ENCODE measurements at regions not wholly inside any gene's neighbourhood (a gene's known extent, or its start where the extent isn't known, plus 50 kb on each side); places are given as distances from the start of the nearest gene placed in this dataset.
"Not testable (repeated sequence)": the region's sequence is repeated elsewhere in the genome, so short reads cannot be mapped to it uniquely, and the experiment has no call there.

DNA sequence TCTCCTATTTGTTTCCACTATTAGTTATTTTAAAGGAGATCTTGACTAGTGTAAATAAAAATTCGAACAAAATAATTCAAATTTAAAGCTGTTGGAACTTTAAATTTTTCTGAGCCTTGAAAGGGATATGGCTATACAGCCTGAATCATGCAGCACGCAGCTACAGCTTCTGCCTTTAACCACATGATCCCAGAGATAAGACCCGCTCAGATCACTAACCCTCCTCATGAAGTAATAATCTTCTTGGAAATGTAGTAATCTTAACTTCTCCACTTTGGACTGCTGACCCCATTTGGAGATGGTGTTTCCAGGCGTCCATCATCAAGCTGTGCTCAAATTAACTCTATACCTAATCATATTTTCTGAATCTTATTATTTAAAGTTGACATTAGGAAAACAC lies 336.6 kb downstream of the DSC3 start:
- DNase-seq (ENCODE audit: low read depth), result no peak

DNA sequence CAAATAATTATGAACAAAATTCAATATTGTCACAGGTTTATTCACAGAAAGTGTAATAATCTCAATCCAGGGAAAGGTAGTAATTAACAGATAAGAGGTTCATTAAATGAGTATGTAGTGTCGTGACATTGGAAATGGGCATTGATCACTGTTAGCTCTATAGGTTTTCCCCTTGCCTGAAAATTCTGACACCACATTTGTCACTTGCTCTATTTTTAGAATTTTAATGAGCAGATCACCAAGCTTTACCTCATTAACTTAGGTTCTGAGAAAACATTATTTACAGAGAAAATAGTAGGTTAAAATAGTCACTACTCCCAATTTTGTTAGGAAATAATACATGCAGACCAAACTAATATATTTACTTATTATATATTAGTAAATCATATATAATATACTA lies 344.0 kb downstream of the DSC3 start:
- no peak for DNase-seq (ENCODE audit: low read depth)

DNA sequence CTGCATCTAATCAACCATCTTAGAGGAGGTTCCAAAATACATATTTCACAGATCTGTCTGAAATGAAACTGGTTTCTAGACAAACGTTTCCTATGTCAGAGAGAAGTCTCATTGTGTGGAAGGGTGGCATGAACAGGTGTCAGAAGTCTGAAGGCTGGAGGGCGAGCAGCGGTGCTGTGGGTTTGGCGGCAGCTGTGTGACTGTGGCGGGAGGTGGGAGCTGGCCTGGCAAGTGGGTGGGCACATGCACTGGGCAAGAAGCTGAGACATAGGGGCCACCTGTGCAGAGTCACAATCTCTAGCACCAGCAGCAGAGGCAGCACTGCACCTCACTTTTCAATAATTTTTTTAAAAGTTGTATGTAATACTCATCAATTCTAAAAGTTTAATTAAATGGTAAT lies 346.3 kb downstream of the DSC3 start:
- DNase-seq (ENCODE audit: low read depth), result no peak

DNA sequence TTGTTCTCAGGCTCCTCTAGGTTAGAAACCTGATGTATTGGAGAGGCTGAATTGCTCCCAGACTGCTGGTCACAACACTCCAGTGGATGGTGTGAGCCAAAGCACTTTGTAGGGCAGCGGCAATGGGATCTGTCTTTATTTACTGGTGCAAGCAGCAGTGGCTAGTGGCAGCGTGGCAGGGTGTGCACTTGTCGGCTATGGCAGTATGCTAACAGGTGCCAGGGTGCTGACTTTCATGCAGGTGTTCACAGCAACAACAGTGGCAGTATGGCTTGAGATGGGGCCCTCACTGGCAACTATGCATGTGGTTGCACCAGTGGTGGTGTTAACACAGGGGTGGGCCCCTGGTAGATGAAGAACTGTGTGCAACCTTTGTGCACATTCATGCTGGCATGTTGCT lies 347.8 kb downstream of the DSC3 start:
- DNase-seq (ENCODE audit: low read depth), result no peak

DNA sequence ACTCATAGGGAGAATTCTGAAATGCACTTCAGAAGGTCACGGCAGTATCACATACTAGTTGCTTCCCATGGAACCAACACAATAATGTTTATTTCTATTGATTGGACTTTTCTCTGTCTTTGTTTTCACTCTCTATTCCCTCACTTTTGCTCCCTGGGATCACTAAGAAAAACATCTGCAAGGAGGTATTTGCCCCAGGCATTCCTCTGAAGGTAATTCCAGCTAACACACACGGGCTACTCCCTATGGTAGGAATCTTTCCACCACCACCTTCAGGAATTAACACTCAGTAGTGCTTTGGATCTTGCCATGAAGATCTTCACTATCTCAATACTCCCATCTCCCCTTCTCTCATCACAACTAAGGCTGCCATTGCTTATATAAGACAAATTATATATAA lies 353.3 kb downstream of the DSC3 start:
- DNase-seq (ENCODE audit: low read depth), result no peak

DNA sequence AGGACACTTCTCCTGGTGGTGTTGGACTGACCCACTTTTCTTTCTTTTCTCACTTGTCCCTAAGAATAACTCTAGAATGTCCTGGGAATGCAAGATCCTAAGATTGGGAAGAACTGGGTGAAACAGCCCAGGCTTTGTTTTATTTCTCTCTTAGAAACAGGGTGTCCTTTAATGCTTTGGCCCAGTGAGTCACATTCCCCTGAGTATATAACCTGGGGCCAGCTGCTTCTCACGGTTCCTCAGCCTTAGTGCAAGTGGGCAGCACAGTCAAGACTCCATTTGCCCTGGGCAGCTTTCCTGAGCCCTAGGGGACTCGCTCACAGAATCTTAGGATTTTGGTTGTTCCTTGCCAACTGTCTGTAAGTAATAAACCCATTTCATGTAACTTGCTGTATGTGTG lies 355.0 kb downstream of the DSC3 start:
- DNase-seq (ENCODE audit: low read depth), result no peak

DNA sequence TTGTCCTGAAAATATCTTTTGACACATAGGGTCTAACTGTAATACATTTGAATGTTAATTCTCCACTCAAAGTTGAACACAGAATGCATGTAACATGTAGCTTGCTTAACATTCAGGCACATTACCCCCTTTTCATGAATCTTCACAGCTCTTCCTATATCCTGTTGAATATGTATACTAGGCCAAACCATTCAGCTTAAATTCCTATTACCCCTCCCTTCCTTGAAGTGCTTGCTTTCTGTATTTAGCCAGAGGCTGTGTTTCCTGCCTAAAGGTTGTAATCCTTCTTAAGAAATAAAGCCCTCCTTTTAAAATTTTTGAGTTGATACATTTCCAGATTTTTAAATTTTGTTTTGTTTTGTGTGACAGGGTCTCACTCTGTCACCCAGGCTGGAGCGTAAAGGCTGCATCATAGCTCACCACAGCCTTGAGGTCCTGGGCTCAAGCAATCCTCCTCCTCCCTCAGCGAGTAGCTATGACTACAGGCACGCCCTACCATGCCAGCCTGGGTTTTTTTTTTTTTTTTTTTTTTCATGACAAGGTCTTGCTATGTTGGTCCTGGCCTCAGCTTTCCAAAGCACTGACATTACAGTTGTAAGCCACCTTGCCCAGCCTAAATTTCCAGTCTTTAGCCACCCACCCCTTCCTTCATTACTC lies 357.6 kb downstream of the DSC3 start:
- no peak for DNase-seq (ENCODE audit: low read depth)

DNA sequence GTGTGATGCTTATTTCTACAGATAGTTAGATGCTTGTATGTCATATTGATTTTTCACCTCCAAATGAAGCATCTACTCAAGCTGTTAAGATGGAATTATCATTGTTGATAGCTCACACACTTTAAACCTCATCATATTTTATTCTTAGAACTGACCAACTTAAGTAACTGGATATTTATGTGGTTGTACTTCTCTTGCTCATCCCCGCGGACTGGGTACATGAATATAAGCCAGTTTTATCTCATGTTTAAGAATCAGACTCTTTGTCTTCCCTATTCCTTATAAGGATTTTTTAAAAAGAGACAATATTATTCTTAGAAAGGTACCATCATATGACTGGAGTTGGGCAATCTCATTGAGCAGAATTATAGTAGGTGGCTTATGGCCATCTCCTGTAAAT lies 358.7 kb downstream of the DSC3 start:
- no peak for DNase-seq (ENCODE audit: low read depth)

DNA sequence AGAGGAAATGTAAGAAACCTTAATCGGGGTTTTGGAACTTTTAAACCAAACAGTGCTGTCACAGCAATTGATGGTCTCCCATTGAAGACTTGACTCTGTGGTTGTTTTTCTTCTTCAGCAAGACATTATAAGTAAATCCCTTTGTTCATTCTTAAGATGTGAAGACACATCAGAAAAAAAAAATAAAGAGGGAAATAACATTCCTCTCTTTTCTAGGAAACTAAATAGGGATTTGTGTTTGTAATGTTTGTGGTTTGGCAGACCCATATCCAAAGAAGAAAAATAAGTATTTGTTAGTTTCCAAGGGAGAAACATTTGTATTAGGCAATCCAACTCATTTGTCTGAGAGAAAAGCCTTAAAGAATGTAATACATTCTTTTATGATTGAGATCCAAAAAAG lies 359.9 kb downstream of the DSC3 start:
- DNase-seq (ENCODE audit: low read depth), result no peak

DNA sequence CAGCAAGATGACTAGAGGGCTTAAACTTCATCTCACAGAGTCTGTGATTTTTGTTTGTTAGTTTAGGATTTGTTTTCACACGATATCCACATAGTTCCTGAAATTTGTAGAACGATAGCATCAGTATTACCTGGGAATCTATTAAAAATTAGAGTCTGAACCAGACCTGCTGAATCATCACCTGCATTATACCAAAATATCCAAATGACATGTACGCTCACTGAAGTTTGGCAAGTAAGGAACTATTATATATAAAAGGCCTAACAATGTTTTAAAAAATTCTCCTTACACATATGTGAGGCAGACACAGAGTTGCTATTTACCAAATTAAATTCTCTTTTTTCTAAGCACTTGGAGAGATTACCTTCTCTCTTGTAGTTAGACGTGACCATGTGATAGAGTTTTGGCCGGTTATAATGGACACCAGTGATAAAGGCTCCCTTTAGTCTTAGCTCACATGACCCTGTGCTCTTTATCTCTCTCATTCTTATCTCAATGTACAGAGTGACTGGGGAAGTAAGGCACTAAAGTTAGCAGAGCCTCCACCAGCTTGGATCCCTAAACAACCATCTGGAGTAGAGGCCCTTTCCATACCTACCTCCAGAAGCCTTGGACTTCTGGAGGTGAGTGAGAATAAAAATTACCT lies 363.1 kb downstream of the DSC3 start:
- no peak for DNase-seq (ENCODE audit: low read depth)

DNA sequence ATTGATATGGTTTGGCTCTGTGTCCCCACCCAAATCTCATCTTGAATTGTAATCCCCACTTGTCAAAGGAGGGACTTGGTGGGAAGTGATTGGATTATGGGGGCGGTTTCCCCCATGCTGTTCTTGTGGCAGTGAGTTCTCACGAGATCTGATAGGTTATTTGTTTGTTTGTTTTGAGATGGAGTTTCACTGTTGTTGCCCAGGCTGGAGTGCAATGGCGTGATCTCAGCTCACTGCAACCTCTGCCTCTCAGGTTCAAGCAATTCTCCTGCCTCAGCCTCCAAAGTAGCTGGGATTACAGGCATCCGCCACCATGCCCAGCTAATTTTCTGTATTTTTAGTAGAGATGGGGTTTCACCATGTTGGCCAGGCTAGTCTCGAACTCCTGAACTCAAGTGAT lies 364.7 kb downstream of the DSC3 start:
- not testable (repeated sequence) for DNase-seq (ENCODE audit: low read depth)

DNA sequence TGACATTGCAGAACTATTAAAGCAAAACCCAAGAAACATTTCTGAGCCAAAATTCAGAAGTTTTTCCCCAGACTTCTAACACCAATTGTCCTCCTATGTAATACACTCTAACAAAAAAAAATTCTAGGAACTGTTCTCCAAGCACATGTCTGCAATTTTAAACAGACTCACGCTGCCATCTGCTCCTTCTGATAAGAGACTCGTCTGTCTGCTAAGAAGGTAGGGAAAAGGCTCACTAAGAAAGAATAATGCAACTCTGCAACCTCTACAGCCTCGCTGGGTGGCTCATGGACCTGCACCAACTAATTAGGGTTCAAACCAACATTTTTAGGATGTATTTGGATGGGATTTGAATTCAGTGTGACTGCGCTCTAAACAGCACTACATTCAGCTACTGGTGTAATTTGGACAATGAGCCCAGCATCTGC lies 366.5 kb downstream of the DSC3 start:
- DNase-seq (ENCODE audit: low read depth), result no peak

DNA sequence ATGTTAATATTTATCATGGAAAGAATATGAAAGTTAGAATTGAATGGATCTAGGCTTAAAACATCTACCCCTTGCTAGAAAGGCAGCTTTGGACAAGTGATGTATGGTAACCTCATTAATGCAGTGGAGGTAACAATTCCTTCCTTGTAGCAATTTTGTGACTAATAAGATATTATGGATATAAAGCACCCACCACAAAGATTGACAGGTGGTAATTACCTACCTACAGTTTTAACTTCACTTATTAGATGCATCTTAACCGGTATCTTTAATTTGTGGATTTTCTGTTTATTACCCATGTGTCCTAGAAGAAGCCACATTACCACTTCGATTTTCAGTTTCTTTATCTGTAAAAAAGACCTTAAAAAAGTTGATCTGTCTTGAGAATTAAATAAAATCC lies 367.0 kb downstream of the DSC3 start:
- DNase-seq (ENCODE audit: low read depth), result no peak

DNA sequence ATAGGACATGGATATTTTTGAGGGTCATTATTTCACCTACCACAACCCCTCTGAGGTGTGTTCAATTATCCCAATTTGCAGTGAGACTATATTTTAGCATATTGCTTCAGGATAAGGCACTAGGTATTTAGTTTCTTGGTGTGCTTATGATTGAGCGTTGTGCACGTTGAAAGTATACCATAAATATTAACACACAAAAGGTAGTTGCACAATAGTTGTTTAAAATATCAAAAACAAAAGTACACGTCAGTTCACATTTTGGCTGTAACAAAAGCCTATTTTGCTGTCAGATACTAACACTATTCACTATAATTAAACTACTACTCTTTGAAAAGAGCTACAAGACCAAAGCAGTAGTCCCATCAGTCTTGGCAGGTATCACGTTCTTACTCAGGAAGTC lies 367.5 kb downstream of the DSC3 start:
- no peak for DNase-seq (ENCODE audit: low read depth)

DNA sequence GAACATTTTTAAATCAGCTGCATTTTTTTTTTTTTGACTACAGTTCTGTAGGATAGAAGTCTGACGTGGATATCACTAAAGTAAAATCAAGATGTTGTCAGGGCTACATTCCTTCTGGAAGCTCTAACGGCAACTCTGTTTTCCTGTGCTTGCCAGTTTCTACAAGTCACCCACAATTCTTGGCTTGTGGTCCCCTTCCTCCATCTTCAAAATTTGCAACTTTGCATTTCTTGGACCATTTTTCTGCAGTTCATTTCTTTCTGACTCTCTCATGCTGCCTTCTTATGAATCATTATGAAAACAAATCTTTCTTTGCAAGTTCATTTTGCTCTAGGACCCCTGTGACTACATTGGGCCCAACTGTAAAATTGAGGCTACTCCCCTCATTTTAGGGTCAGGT lies 367.9 kb downstream of the DSC3 start:
- DNase-seq (ENCODE audit: low read depth), result no peak

DNA sequence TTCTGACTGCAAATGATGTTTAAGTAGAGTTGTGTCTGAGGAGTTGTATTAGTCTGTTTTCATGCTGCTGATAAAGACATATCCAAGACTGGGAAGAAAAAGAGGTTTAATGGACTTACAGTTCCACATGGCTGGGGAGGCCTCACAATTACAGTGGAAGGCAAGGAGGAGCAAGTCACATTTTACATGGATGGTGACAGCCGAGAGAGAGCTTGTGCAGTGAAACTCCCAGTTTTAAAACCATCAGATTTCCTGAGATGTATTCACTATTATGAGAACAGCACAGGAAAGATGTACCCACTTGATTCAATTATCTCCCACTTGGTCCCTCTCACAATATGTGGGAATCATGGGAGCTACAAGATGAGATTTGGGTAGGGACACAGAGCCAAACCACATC lies 370.1 kb downstream of the DSC3 start:
- DNase-seq (ENCODE audit: low read depth), result not testable (repeated sequence)

DNA sequence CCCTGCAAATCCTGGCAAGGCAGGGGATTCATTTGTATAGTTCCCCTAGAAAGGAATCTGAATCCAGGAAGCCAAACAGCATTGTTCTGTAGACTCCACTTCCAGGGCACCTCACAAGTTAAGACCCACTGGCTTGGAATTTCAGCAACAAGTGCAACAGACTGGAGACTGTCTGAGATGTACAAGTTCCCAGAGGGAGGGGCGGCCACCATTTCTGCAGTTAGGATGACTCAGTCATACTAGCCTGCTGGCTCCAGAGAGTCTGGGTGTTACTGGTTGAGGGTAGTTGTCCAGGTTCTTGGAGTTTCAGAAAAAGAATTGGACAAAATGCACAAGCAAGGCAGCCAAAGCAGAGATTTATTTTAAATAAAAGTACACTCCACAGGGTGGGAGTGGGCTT lies 384.2 kb downstream of the DSC3 start:
- no peak for DNase-seq (ENCODE audit: low read depth)

DNA sequence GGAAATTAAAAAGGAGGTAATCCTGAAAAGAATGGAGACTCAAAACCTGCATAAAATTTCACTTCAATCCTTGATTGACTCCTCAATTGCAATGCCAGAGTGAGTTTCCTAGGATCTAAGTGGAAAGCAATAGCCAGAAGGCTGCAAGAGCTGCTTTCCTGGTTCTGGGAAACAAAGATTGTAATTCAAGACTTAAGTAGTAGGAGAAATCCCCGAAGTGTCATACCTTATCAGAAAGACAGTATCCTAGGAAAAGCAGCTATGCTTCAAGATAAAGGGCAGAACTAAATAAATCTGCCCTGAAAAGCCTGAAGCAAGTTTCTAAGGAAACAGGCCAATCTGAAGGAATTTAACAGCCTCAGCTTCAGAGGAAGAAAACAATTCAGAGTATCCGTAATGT lies 390.2 kb downstream of the DSC3 start:
- DNase-seq (ENCODE audit: low read depth), result no peak

DNA sequence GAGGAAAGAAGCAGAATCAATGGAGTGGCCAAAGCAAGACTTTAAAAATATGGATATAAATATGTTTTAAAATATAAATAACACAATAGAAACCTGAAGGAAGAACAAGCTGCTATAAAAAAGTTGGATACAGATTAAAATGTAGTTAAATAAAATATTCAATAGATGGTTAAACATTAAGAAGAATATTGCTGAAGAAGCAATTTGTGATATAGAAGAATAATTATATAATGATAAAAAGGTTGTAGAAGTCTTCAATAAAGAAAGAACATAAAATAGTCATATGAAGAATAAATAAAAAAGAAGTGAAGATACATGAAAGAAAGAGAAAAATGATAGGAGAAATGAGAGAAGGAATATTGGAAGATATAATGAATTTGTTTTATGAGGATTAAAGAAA lies 392.0 kb downstream of the DSC3 start:
- DNase-seq (ENCODE audit: low read depth), result no peak

DNA sequence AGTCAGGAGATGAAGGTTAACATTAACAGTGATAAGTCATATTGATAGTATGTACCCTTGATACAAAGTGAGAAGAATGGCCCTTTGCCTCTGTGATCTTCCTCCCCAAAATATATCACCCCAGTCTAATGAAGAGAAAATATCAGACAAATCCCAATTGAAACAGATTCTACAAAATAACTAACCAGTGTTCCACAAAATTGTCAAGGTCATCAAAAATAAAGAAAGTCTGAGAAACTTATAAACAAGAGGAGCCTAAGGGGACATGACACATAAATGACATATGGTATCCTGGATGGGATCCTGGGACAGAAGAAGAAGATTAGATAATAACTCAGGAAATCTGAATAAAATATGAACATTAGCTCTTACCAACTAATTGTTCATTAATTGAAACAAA lies 398.4 kb downstream of the DSC3 start:
- DNase-seq (ENCODE audit: low read depth), result no peak

DNA sequence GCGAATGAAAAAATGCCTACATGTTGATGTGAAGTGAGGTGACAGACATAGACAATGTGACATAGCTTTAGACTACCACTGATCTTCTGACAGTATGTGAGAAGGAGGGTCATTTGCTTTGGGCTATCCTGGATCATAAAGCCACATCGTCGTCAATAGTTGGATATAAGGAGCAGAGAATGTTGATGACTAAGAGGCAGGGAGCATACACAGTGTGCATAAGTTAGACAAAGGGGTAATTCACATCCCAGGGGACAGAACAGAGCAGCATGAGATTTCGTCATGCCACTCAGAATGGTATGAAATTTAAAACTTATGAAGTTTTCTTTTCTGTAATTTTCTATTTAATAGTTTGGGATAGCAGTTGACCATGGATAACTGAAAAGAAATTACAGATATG lies 403.2 kb downstream of the DSC3 start:
- DNase-seq (ENCODE audit: low read depth), result no peak

DNA sequence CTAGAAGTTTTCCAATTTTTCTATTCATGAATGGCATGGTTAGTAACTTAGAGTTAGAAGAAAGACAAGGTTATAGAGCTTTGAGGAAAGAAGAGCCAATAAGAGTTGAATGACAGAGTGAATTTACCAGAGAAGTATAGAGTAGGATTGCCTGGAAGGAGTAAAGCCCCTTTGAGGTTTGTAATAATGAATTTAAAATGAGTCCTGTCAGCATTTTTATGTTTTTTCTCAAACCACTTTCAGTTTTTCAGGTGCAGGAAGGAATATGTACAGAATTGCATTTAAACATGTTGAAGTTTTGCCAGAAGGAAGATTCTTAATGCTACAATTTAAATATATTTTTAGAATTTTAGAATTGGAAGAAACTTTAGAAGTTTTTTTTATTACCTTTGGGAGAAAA lies 408.3 kb downstream of the DSC3 start:
- no peak for DNase-seq (ENCODE audit: low read depth)

DNA sequence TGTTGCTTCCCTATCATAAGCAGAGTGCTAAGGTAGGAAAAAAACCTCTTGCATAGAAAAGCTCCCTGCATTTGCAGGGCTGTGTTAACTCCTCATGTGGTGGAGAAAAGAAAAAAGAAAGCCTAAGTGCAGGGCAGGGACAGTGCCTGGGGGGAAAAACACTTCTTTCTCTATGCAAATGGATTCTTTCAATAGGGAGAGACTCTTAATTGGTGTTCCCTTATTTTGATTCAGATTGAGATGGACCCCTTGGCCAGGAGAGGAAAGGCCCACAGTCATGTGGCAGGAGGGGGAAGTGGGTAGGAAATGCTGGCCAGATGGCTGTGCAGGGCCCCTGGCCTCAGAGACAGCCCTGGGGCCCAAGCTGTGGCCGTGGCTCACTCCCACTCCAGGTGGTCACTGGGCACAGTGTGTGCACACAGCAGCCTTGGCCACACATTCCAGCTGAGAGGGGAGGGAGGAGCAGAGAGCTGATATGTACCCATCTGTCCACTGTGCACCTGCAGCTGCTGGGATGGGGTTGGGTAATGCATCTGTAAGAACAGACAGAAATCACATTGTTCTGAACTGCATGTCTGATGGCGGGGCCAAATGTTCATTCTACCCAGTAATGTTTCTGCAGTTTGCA lies 410.4 kb downstream of the DSC3 start:
- no peak for DNase-seq (ENCODE audit: low read depth)

DNA sequence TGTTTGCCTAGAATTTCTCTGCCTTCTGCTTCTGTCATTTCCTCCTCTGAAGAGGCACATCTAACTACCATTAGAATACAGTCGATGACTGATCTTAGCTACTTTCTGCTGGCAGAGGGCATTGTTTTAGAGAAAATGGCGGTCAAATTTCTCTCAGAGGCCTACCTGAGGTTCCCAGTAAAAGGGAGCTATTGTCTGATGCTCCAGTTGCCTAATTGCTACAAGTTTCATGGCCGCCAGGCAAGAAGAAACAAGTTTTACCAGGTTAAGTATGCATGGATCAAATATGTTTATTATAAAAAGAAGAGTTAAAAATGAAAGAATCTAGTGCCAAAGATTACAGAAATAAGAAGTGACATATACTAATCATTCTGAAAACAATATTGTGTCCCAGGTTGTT lies 416.6 kb downstream of the DSC3 start:
- DNase-seq (ENCODE audit: low read depth), result no peak
